Gastrocnemius medialis (tissue), 4 donors: ENCODE measurements at regions not wholly inside any gene's neighbourhood (a gene's known extent, or its start where the extent isn't known, plus 50 kb on each side); places are given as distances from the start of the nearest gene placed in this dataset.
"Not testable (repeated sequence)": the region's sequence is repeated elsewhere in the genome, so short reads cannot be mapped to it uniquely, and the experiment has no call there.

Source experiments
- POLR2A ChIP-seq, 2 donors: fragments of 450-650 bp; IDR thresholded peaks; one replicate each; pipeline ENCODE4 v1.6.1; 2017; ENCODE audit warnings: antibody characterized with exemption in 2 of 2, mild to moderate bottlenecking in 2 of 2, moderate library complexity in 2 of 2
- TF ChIP-seq, protein P1 (sequence below), 5 experiments: fragments of 450-650 bp in 3 of 5; fragments of 200-600 bp in 2 of 5; sonication (generic) in 2 of 5; IDR thresholded peaks in 4 of 5; conservative IDR thresholded peaks in 1 of 5; 1 replicate in 4 of 5; 2 replicates in 1 of 5; pipeline ENCODE4 v1.5.1; 2016 to 2019; ENCODE audit warnings: antibody characterized with exemption in 5 of 5, mild to moderate bottlenecking in 3 of 5, moderate library complexity in 3 of 5

DNA sequence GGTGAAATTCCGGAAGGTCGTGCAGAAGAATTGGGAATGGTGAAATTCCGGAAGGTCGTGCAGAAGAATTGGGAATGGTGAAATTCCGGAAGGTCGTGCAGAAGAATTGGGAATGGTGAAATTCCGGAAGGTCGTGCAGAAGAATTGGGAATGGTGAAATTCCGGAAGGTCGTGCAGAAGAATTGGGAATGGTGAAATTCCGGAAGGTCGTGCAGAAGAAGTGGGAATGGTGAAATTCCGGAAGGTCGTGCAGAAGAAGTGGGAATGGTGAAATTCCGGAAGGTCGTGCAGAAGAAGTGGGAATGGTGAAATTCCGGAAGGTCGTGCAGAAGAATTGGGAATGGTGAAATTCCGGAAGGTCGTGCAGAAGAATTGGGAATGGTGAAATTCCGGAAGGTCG is 154.4 kb downstream of the C16orf95 start:
- TF ChIP-seq, protein P1, sequence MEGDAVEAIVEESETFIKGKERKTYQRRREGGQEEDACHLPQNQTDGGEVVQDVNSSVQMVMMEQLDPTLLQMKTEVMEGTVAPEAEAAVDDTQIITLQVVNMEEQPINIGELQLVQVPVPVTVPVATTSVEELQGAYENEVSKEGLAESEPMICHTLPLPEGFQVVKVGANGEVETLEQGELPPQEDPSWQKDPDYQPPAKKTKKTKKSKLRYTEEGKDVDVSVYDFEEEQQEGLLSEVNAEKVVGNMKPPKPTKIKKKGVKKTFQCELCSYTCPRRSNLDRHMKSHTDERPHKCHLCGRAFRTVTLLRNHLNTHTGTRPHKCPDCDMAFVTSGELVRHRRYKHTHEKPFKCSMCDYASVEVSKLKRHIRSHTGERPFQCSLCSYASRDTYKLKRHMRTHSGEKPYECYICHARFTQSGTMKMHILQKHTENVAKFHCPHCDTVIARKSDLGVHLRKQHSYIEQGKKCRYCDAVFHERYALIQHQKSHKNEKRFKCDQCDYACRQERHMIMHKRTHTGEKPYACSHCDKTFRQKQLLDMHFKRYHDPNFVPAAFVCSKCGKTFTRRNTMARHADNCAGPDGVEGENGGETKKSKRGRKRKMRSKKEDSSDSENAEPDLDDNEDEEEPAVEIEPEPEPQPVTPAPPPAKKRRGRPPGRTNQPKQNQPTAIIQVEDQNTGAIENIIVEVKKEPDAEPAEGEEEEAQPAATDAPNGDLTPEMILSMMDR (IDR thresholded peaks at IDR 0.05 in 4 of 5, conservative IDR thresholded peaks at IDR 0.05 in 1 of 5) = not testable (repeated sequence)
- not testable (repeated sequence) for TF ChIP-seq POLR2A (IDR thresholded peaks at IDR 0.05)
